Nephron (organoid): ENCODE measurements at regions not wholly inside any gene's neighbourhood (a gene's known extent, or its start where the extent isn't known, plus 50 kb on each side); places are given as distances from the start of the nearest gene placed in this dataset.
A peak's percentile ranks its signal among the peaks of the same experiment; 100 is the strongest.

Experiments used
- H3K27ac Mint-ChIP-seq, 3 experiments: 2 replicates each; pipeline ENCODE4 v1.8.0; 2020; ENCODE audit warnings: mixed read lengths in 3 of 3, mild to moderate bottlenecking in 2 of 3, moderate library complexity in 1 of 3
- H3K27me3 Mint-ChIP-seq: 2 replicates; pipeline ENCODE4 v1.8.0; 2021; ENCODE audit warnings: low read depth, mild to moderate bottlenecking, moderate library complexity, mixed read lengths
- H3K36me3 Mint-ChIP-seq: 2 replicates; pipeline ENCODE4 v1.8.0; 2020; ENCODE audit warnings: low read depth, mixed read lengths
- H3K4me1 Mint-ChIP-seq: 2 replicates; pipeline ENCODE4 v1.8.0; 2020; ENCODE audit warnings: mixed read lengths
- H3K4me3 Mint-ChIP-seq, 3 experiments: 2 replicates each; pipeline ENCODE4 v1.8.0; 2020; ENCODE audit warnings: mild to moderate bottlenecking in 3 of 3, mixed read lengths in 3 of 3, moderate library complexity in 2 of 3
- H3K9me3 Mint-ChIP-seq: 2 replicates; pipeline ENCODE4 v1.8.0; 2020; ENCODE audit warnings: mixed read lengths
- TF ChIP-seq, protein P1 (sequence below), 3 experiments: fragments of 200-600 bp; sonication (generic); IDR thresholded peaks; one replicate each; pipeline ENCODE4 v1.5.0; 2021; ENCODE audit warnings: antibody characterized with exemption in 3 of 3; ENCODE audit not compliant: unreplicated experiment in 3 of 3

DNA sequence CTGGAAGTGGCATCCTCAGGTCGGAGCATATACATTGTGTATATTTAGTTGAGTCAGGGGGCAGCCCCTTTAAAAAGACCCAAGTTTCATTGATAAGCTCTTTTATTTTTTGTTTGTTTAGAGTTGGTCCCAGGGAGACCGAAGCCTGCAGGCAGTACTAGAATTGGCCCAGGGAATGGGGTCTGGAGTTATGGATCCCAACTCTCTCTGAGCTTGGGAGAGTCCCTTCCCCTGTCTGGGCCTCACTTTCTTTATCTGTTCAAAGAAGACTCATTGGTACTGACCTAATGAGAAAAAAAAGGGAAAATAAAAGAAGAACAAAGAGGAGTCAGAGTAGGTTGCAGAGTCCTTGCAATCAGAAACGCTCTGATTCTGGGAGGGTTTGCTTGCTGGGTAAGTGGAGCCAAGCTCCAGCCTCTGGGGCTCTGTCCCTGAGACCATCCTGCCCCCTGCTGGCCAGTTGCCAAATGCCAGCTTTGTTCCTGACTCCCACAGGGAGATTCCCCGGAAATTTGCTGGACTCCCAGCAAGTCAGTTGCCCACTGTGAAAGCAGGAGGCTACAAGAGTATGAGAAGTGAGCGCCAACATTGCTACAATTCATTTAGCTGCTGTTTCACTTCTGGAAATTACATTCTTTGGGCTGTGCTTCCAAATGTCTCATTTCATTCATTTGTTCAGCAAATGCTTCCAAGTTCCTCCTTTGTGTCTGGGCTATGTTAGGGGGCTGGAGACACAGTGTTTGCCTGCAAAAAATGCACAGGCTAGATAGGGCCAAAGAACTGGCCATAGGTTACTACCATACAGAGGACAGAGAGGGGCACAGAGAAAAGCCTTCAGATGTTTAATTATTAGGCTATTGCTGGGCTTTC is 156.2 kb downstream of the MELK start:
- no peak overlapping the region for H3K4me3 Mint-ChIP-seq
- H3K27me3 Mint-ChIP-seq: peaks cover 9% of the 10 kb centered on the region
- no peaks in the 10 kb centered on the region for H3K4me1 Mint-ChIP-seq
- H3K36me3 Mint-ChIP-seq: no peaks in the 10 kb centered on the region
- TF ChIP-seq, protein P1, sequence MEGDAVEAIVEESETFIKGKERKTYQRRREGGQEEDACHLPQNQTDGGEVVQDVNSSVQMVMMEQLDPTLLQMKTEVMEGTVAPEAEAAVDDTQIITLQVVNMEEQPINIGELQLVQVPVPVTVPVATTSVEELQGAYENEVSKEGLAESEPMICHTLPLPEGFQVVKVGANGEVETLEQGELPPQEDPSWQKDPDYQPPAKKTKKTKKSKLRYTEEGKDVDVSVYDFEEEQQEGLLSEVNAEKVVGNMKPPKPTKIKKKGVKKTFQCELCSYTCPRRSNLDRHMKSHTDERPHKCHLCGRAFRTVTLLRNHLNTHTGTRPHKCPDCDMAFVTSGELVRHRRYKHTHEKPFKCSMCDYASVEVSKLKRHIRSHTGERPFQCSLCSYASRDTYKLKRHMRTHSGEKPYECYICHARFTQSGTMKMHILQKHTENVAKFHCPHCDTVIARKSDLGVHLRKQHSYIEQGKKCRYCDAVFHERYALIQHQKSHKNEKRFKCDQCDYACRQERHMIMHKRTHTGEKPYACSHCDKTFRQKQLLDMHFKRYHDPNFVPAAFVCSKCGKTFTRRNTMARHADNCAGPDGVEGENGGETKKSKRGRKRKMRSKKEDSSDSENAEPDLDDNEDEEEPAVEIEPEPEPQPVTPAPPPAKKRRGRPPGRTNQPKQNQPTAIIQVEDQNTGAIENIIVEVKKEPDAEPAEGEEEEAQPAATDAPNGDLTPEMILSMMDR (IDR thresholded peaks at IDR 0.05; ENCODE audit: unreplicated experiment in 3 of 3): peak; percentile 76 to 88 (median 80)
- no peaks in the 10 kb centered on the region for H3K9me3 Mint-ChIP-seq
- H3K27ac Mint-ChIP-seq: no peak overlapping the region

DNA sequence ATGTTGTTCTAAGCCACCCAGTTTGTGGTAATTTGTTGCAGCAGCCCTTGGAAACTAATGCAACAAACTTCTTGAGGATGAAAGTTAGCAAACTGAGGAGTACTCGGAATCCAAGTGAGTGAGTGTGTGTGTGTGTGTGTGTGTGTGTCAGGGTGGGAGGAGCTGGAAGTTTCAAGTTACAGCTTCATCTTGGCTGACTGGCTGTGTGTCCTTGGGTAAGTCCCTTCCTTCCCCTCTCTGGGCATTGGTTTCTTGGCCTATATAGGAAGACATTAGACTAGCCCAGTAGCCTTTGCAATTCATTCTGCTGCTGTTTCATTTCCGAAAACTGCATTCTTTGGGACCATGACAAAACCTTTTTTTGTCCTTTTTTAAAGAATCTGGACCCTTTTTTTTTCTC is 157.2 kb downstream of the MELK start:
- Mint-ChIP-seq H3K36me3 (no peaks in the 10 kb centered on the region), H3K27ac (no peak overlapping the region), H3K4me1 (no peaks in the 10 kb centered on the region), H3K4me3 (no peak overlapping the region), H3K27me3 (peaks cover 19% of the 10 kb centered on the region), H3K9me3 (no peaks in the 10 kb centered on the region)
- TF ChIP-seq, protein P1 (IDR thresholded peaks at IDR 0.05; ENCODE audit: unreplicated experiment in 3 of 3): no peak

DNA sequence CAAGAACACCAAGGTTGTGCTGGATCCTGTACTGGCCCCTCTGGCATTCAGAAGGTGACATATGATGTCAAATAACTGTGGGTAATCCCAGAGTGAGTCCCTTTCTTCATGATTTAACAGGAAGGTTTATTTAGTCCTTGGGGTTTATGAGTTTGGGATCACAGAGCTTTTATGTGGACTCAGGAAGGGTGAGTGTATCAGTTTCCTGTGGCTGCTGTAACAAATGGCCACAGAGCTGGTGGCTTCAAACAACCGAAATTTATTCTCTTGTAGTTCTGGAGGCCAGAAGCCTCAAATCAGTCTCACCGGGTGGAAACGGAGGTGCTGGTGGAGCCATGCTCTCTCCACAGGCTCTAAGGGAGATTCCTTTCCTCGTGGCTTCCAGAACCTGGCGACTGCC is 157.7 kb downstream of the MELK start:
- Mint-ChIP-seq H3K4me1 (no peaks in the 10 kb centered on the region), H3K9me3 (no peaks in the 10 kb centered on the region), H3K27me3 (peaks cover 22% of the 10 kb centered on the region), H3K27ac (no peak overlapping the region), H3K4me3 (no peak overlapping the region), H3K36me3 (no peaks in the 10 kb centered on the region)
- TF ChIP-seq, protein P1 (IDR thresholded peaks at IDR 0.05; ENCODE audit: unreplicated experiment in 3 of 3): no peak

DNA sequence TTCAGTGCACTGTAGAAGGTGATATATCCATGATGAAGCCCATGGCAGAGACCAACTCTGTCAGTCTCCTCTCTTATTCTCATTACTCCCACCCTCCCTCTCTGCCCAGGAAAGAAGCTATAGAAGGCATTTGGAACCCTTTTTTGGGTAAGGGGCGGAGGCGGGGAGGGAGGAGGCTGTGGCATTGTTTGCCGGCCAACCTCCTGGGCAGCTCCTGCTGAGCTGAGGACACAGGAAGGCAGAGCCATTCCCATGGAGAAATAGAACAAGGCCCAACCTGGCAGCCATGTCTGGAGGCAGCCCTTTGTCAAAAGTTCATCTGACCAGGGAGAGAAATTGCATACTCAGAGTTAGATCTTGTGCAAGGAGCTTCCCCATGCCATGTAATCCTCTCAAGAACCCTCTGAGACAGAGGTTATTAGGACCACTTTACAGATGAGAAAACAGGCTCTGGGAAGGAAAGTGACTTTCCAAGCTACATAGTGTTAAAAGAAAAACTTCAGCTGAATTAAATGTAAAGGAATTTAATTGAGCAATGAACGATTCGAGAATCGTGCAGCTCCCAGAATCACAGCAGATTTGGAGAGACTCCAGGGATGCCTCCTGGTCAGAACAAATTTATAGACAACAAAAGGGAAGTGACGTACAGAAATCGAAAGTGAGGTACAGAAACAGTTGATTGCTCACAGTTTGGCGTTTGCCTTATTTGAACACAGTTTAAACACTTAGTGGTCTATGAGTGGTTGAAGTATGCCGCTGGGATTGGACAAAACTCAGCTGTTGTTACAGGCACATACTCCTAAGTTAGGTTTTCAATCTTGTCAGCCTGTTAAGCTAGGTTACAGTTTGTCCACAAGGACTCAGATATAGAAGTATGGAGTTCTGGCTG is 158.6 kb downstream of the MELK start:
- no peaks in the 10 kb centered on the region for H3K36me3 Mint-ChIP-seq
- H3K27me3 Mint-ChIP-seq: peaks cover 28% of the 10 kb centered on the region
- TF ChIP-seq, protein P1 (IDR thresholded peaks at IDR 0.05; ENCODE audit: unreplicated experiment in 3 of 3): no peak
- no peaks in the 10 kb centered on the region for H3K9me3 Mint-ChIP-seq
- H3K27ac Mint-ChIP-seq: no peak overlapping the region
- no peak overlapping the region for H3K4me3 Mint-ChIP-seq
- no peaks in the 10 kb centered on the region for H3K4me1 Mint-ChIP-seq

DNA sequence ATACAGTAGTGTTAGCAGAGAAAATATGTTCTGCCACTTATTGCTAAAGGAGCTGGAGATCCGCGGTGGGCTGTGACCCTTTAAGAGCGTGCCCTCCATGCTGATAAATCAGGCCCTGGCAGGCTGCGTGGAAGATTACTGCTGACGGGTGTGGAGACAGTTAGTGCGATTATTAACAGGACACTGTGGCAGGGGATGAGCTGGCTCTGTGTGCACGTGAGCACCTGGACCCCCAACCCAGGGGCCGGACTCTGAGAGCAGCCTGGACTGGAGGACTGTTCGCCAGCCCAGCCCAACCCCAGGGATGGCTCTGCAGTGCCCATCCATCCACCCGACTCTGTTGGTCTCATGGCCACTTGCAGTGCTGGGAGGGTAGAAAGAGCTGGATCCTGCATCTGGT is 162.0 kb downstream of the MELK start:
- Mint-ChIP-seq H3K4me3 (no peak overlapping the region), H3K9me3 (no peaks in the 10 kb centered on the region), H3K27me3 (peaks cover 37% of the 10 kb centered on the region), H3K36me3 (no peaks in the 10 kb centered on the region), H3K4me1 (no peaks in the 10 kb centered on the region), H3K27ac (no peak overlapping the region)
- TF ChIP-seq, protein P1 (IDR thresholded peaks at IDR 0.05; ENCODE audit: unreplicated experiment in 3 of 3): no peak
